Fibroblast of lung (primary cell): ENCODE measurements at regions not wholly inside any gene's neighbourhood (a gene's known extent, or its start where the extent isn't known, plus 50 kb on each side); places are given as distances from the start of the nearest gene placed in this dataset.

ENCODE experiments used
- EZH2 ChIP-seq: IDR thresholded peaks from 2 replicates; pipeline ENCODE4 v1.5.1; 2012; ENCODE audit warnings: low read length, control low read depth, mild to moderate bottlenecking; ENCODE audit errors: missing control alignments
- TF ChIP-seq, protein P1 (sequence below), 2 donors: IDR thresholded peaks in 1 of 2; conservative IDR thresholded peaks in 1 of 2; 1 replicate in 1 of 2; 2 replicates in 1 of 2; pipeline ENCODE4 v1.5.1; 2011 to 2012; ENCODE audit warnings: low read length in 2 of 2, control low read depth in 1 of 2, inconsistent platforms in 1 of 2, low read depth in 1 of 2, mild to moderate bottlenecking in 1 of 2

DNA sequence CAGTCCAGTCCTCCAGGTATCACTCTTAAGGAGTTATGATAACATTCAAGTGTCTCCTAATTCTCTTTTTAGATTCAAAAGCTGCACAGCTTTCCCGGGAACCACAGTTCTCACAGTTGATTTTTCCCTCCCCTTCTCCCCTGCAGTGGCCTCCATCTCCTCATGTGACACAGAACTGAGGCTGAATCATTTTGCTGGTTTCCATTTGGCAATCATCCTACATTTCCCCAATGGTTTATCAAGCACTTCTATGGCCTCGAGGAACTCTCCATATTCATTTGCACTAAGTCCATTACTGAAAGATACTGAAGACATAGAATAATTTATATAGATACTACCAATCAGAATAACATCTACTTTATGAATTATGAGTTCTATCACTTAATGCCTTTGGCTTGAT, 484.9 kb downstream of the GPAM start:
- TF ChIP-seq, protein P1, sequence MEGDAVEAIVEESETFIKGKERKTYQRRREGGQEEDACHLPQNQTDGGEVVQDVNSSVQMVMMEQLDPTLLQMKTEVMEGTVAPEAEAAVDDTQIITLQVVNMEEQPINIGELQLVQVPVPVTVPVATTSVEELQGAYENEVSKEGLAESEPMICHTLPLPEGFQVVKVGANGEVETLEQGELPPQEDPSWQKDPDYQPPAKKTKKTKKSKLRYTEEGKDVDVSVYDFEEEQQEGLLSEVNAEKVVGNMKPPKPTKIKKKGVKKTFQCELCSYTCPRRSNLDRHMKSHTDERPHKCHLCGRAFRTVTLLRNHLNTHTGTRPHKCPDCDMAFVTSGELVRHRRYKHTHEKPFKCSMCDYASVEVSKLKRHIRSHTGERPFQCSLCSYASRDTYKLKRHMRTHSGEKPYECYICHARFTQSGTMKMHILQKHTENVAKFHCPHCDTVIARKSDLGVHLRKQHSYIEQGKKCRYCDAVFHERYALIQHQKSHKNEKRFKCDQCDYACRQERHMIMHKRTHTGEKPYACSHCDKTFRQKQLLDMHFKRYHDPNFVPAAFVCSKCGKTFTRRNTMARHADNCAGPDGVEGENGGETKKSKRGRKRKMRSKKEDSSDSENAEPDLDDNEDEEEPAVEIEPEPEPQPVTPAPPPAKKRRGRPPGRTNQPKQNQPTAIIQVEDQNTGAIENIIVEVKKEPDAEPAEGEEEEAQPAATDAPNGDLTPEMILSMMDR (conservative IDR thresholded peaks at IDR 0.05 in 1 of 2, IDR thresholded peaks at IDR 0.05 in 1 of 2; ENCODE audit: low read depth in 1 of 2, low read length in 2 of 2): no peak
- no peak for TF ChIP-seq EZH2
